Small intestine (tissue), 7 donors: ENCODE measurements at regions not wholly inside any gene's neighbourhood (a gene's known extent, or its start where the extent isn't known, plus 50 kb on each side); places are given as distances from the start of the nearest gene placed in this dataset.

ENCODE experiments used
- DNase-seq, 2 donors: peaks; one replicate each; pipeline versions ENCODE4 v3.0.0 to v3.0.0-alpha.2; 2013
- FAIRE-seq: peaks from 2 replicates; lab custom pipeline; 2012; peaks lifted over from hg19 to GRCh38; lab: Jason Lieb, UNC
- H3K27ac ChIP-seq, 3 donors: one replicate each; pipeline ENCODE4 v1.5.1; 2013; ENCODE audit warnings: low read length in 2 of 3, mild to moderate bottlenecking in 2 of 3, control low read depth in 1 of 3, inconsistent platforms in 1 of 3, low read depth in 1 of 3, moderate library complexity in 1 of 3
- H3K27me3 ChIP-seq, 3 donors: one replicate each; pipeline ENCODE4 v1.6.1; 2013; ENCODE audit warnings: low read length in 3 of 3, inconsistent platforms in 1 of 3; ENCODE audit not compliant: control insufficient read depth in 3 of 3, insufficient read depth in 3 of 3
- H3K36me3 ChIP-seq, 3 donors: one replicate each; pipeline ENCODE4 v1.6.1; 2013; ENCODE audit warnings: low read length in 3 of 3, inconsistent platforms in 1 of 3, low read depth in 1 of 3, mild to moderate bottlenecking in 1 of 3, moderate library complexity in 1 of 3; ENCODE audit not compliant: control insufficient read depth in 3 of 3, insufficient read depth in 2 of 3
- H3K4me1 ChIP-seq, 3 donors: one replicate each; pipeline ENCODE4 v1.6.1; 2013; ENCODE audit warnings: low read length in 2 of 3, inconsistent platforms in 1 of 3, low read depth in 1 of 3, mild to moderate bottlenecking in 1 of 3, moderate library complexity in 1 of 3; ENCODE audit not compliant: control insufficient read depth in 3 of 3, insufficient read depth in 2 of 3
- H3K4me3 ChIP-seq, 3 donors: one replicate each; pipeline ENCODE4 v1.5.1; 2013; ENCODE audit warnings: low read length in 3 of 3, control low read depth in 1 of 3, inconsistent platforms in 1 of 3, low read depth in 1 of 3, mild to moderate bottlenecking in 1 of 3, moderate library complexity in 1 of 3
- H3K9me3 ChIP-seq, 2 donors: one replicate each; pipeline ENCODE4 v1.6.1; 2013; ENCODE audit warnings: low read depth in 1 of 2, low read length in 1 of 2; ENCODE audit not compliant: control insufficient read depth in 2 of 2, insufficient read depth in 1 of 2
- WGBS, 3 donors: extraction: QIAGEN DNeasy Blood & Tissue Kit; methylation state at CpG; one replicate each; pipeline ENCODE4 v1.1.7; 2013; 5-methylcytosine and 5-hydroxymethylcytosine counted together
- donor health status: healthy with polysubstance abuse.
- donor health status: control.
- donor health status: control.
- donor health status: Bipolar disorder and iron deficiency.
- donor health status: healthy.

GRCh38 chr5:109253262-109253661, 156.5 kb downstream of the PJA2 start:
- no peaks in the 10 kb centered on the region for H3K36me3 ChIP-seq
- no peak overlapping the region for H3K27ac ChIP-seq
- no peaks in the 10 kb centered on the region for H3K4me1 ChIP-seq
- no peak for DNase-seq
- no peaks in the 10 kb centered on the region for H3K9me3 ChIP-seq
- no peak for FAIRE-seq
- WGBS, 3 donors, result 80 to 83% (median 81%) methylated on average over 5 of the region's 5 CpGs
- no peak overlapping the region for H3K4me3 ChIP-seq
- H3K27me3 ChIP-seq, result no peaks in the 10 kb centered on the region

GRCh38 chr5:109252731-109253130, 157.0 kb downstream of the PJA2 start:
- Histone ChIP-seq H3K36me3 (no peaks in the 10 kb centered on the region), H3K4me1 (no peaks in the 10 kb centered on the region), H3K27ac (no peak overlapping the region), H3K27me3 (no peaks in the 10 kb centered on the region), H3K4me3 (no peak overlapping the region), H3K9me3 (no peaks in the 10 kb centered on the region)
- DNase-seq (no peak), FAIRE-seq (no peak)
- 89 to 94% (median 94%) methylated on average over 3 of the region's 3 CpGs for WGBS, 3 donors

GRCh38 chr5:109250533-109251329, 159.0 kb downstream of the PJA2 start:
- Histone ChIP-seq H3K4me1 (no peaks in the 10 kb centered on the region), H3K27ac (no peak overlapping the region), H3K27me3 (no peaks in the 10 kb centered on the region), H3K36me3 (no peaks in the 10 kb centered on the region), H3K9me3 (peaks cover 0 to 11% of the 10 kb centered on the region in 2 donors), H3K4me3 (no peak overlapping the region)
- WGBS, 3 donors, result 90 to 91% (median 91%) methylated on average over 24 of the region's 24 CpGs
- FAIRE-seq (no peak), DNase-seq (no peak)

GRCh38 chr5:109250080-109250479, 159.7 kb downstream of the PJA2 start:
- FAIRE-seq, result no peak
- 88 to 89% (median 88%) methylated on average over 4 of the region's 4 CpGs for WGBS, 3 donors

GRCh38 chr5:109249126-109249525, 160.6 kb downstream of the PJA2 start:
- H3K27ac ChIP-seq, result no peak overlapping the region
- H3K4me3 ChIP-seq, result no peak overlapping the region
- DNase-seq, result no peak
- H3K27me3 ChIP-seq, result no peaks in the 10 kb centered on the region
- no peaks in the 10 kb centered on the region for H3K36me3 ChIP-seq
- FAIRE-seq, result no peak
- WGBS, 3 donors, result 77 to 92% (median 81%) methylated on average over 1 of the region's 1 CpG
- peaks cover 0 to 17% of the 10 kb centered on the region in 2 donors for H3K9me3 ChIP-seq
- H3K4me1 ChIP-seq, result no peaks in the 10 kb centered on the region

More at GRCh38 chr5:109250080-109250479, 159.7 kb downstream of the PJA2 start:
- DNase-seq, result no peak
- Histone ChIP-seq H3K36me3 (no peaks in the 10 kb centered on the region), H3K4me1 (no peaks in the 10 kb centered on the region), H3K9me3 (peaks cover 0 to 17% of the 10 kb centered on the region in 2 donors), H3K27me3 (no peaks in the 10 kb centered on the region), H3K27ac (no peak overlapping the region), H3K4me3 (no peak overlapping the region)

- FAIRE-seq (no peak), DNase-seq (no peak)
- H3K36me3 ChIP-seq, result no peaks in the 10 kb centered on the region
- H3K4me3 ChIP-seq, result no peak overlapping the region
- no peaks in the 10 kb centered on the region for H3K27me3 ChIP-seq
- no peaks in the 10 kb centered on the region for H3K4me1 ChIP-seq
- no peak overlapping the region for H3K27ac ChIP-seq
- peaks cover 0 to 17% of the 10 kb centered on the region in 2 donors for H3K9me3 ChIP-seq
Observed at GRCh38 chr5:109247986-109248385, 161.8 kb downstream of the PJA2 start.

- DNase-seq (no peak), FAIRE-seq (no peak)
- Histone ChIP-seq H3K27ac (no peak overlapping the region), H3K4me1 (no peaks in the 10 kb centered on the region), H3K9me3 (peaks cover 0 to 17% of the 10 kb centered on the region in 2 donors), H3K36me3 (no peaks in the 10 kb centered on the region), H3K4me3 (no peak overlapping the region), H3K27me3 (no peaks in the 10 kb centered on the region)
- WGBS, 3 donors, result 80 to 86% (median 83%) methylated on average over 7 of the region's 7 CpGs
Observed at GRCh38 chr5:109246841-109247592, 162.8 kb downstream of the PJA2 start.
